Keratinocyte (primary cell): ENCODE measurements at regions not wholly inside any gene's neighbourhood (a gene's known extent, or its start where the extent isn't known, plus 50 kb on each side); places are given as distances from the start of the nearest gene placed in this dataset.

Source experiments
- DNase-seq: peaks from one replicate; pipeline ENCODE4 v3.0.0-alpha.2; 2011; ENCODE audit warnings: low read depth, missing footprints, low spot score
- FAIRE-seq: peaks from 2 replicates; lab custom pipeline; 2011; peaks lifted over from hg19 to GRCh38; lab: Jason Lieb, UNC
- H2AFZ ChIP-seq: 2 replicates; pipeline ENCODE4 v1.6.0; 2012; ENCODE audit warnings: low read length, control low read depth, inconsistent platforms; ENCODE audit not compliant: control insufficient read depth
- H3K27ac ChIP-seq: 2 replicates; pipeline ENCODE4 v1.5.1; 2011; ENCODE audit warnings: low read length; ENCODE audit not compliant: control insufficient read depth, insufficient read depth
- H3K27me3 ChIP-seq: 3 replicates; pipeline ENCODE4 v1.6.0; 2011; ENCODE audit warnings: low read length; ENCODE audit not compliant: control insufficient read depth, insufficient read depth; ENCODE audit errors: extremely low read depth
- H3K36me3 ChIP-seq, 2 experiments: 2 replicates in 1 of 2; 3 replicates in 1 of 2; pipeline ENCODE4 v1.5.1; 2011; ENCODE audit warnings: low read length in 2 of 2, mild to moderate bottlenecking in 1 of 2; ENCODE audit not compliant: control insufficient read depth in 2 of 2, insufficient read depth in 2 of 2; ENCODE audit errors: extremely low read depth in 1 of 2
- H3K4me1 ChIP-seq: 3 replicates; pipeline ENCODE4 v1.5.1; 2011; ENCODE audit warnings: low read length; ENCODE audit not compliant: control insufficient read depth, insufficient read depth; ENCODE audit errors: extremely low read depth
- H3K4me2 ChIP-seq: 3 replicates; pipeline ENCODE4 v1.6.0; 2011; ENCODE audit warnings: low read depth, low read length; ENCODE audit not compliant: control insufficient read depth, insufficient read depth; ENCODE audit errors: extremely low read depth
- H3K4me3 ChIP-seq, 3 experiments: fragments of 200-600 bp in 1 of 3; sonication (generic) in 1 of 3; 2 replicates in 2 of 3; 3 replicates in 1 of 3; pipeline ENCODE4 v1.5.1; 2011 to 2016; ENCODE audit warnings: low read length in 3 of 3, mild to moderate bottlenecking in 3 of 3, control low read depth in 2 of 3, inconsistent platforms in 1 of 3, low read depth in 1 of 3, mixed read lengths in 1 of 3, mixed run types in 1 of 3, moderate library complexity in 1 of 3; ENCODE audit not compliant: control insufficient read depth in 2 of 3, insufficient read depth in 2 of 3; ENCODE audit errors: extremely low read depth in 1 of 3
- H3K79me2 ChIP-seq: 2 replicates; pipeline ENCODE4 v1.6.0; 2012; ENCODE audit warnings: low read length; ENCODE audit not compliant: control insufficient read depth, insufficient read depth
- H3K9ac ChIP-seq: 3 replicates; pipeline ENCODE4 v1.6.0; 2011; ENCODE audit warnings: low read length; ENCODE audit not compliant: control insufficient read depth, insufficient read depth; ENCODE audit errors: extremely low read depth
- H3K9me1 ChIP-seq: 3 replicates; pipeline ENCODE4 v1.6.0; 2011; ENCODE audit warnings: low read length; ENCODE audit not compliant: control insufficient read depth, insufficient read depth; ENCODE audit errors: extremely low read depth
- H3K9me3 ChIP-seq: 2 replicates; pipeline ENCODE4 v1.5.1; 2012; ENCODE audit warnings: low read depth, low read length; ENCODE audit not compliant: control insufficient read depth
- H4K20me1 ChIP-seq: 3 replicates; pipeline ENCODE4 v1.6.0; 2011; ENCODE audit warnings: low read length; ENCODE audit not compliant: control insufficient read depth, insufficient read depth; ENCODE audit errors: extremely low read depth
- EZH2 ChIP-seq: IDR thresholded peaks from one replicate; pipeline ENCODE4 v1.6.1; 2012; ENCODE audit warnings: inconsistent platforms, mild to moderate bottlenecking, low read length, moderate library complexity
- dilution Hi-C: fragments of 300-500 bp; cut with MboI; formaldehyde crosslinking; loops from one replicate; pipeline ENCODE4 v1.7.0; 2020; ENCODE audit warnings: low sequenced_read_pairs; ENCODE audit not compliant: extremely low pct_ligation_motif_present
- TF ChIP-seq, protein P1 (sequence below), 3 experiments: IDR thresholded peaks in 1 of 3; conservative IDR thresholded peaks in 1 of 3; optimal IDR thresholded peaks in 1 of 3; 2 replicates in 2 of 3; 3 replicates in 1 of 3; pipeline versions ENCODE3 to v1.5.1; 2011; ENCODE audit warnings: low read length in 3 of 3, mild to moderate bottlenecking in 3 of 3, moderate library complexity in 2 of 3, control low read depth in 1 of 3, inconsistent platforms in 1 of 3; ENCODE audit not compliant: insufficient read depth in 2 of 3; ENCODE audit errors: extremely low read depth in 1 of 3

DNA sequence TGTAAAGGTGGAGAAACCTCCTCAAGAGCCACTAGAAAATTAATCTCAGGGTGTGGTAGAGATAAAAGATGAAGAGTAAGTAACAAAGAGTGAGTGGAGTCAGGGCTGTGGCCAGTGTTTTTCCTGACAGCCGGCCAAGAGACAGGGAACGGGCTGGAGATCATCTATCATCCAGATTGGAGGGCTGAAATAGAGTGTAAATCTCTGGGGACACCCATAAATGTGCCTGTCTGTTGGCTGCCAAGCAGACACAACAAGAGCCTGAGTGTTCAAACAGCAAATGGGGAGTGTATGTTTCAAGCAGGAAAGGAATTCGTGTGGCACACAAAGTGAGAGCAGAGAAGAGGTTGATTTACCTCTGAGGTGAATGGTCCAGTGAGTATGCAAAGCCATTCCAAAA is 326.4 kb upstream of the KHDRBS2 start:
- Histone ChIP-seq H3K9me3 (no peaks in the 10 kb centered on the region), H3K4me3 (no peak overlapping the region), H3K4me1 (no peaks in the 10 kb centered on the region), H3K4me2 (no peak overlapping the region), H3K9ac (no peak overlapping the region), H3K27me3 (no peaks in the 10 kb centered on the region), H3K9me1 (no peaks in the 10 kb centered on the region), H3K79me2 (no peaks in the 10 kb centered on the region), H2AFZ (no peak overlapping the region), H3K36me3 (no peaks in the 10 kb centered on the region), H3K27ac (no peak overlapping the region), H4K20me1 (no peaks in the 10 kb centered on the region)
- DNase-seq (no peak), FAIRE-seq (no peak)
- dilution Hi-C loops: no loop called here
- no peak for TF ChIP-seq EZH2
- TF ChIP-seq, protein P1, sequence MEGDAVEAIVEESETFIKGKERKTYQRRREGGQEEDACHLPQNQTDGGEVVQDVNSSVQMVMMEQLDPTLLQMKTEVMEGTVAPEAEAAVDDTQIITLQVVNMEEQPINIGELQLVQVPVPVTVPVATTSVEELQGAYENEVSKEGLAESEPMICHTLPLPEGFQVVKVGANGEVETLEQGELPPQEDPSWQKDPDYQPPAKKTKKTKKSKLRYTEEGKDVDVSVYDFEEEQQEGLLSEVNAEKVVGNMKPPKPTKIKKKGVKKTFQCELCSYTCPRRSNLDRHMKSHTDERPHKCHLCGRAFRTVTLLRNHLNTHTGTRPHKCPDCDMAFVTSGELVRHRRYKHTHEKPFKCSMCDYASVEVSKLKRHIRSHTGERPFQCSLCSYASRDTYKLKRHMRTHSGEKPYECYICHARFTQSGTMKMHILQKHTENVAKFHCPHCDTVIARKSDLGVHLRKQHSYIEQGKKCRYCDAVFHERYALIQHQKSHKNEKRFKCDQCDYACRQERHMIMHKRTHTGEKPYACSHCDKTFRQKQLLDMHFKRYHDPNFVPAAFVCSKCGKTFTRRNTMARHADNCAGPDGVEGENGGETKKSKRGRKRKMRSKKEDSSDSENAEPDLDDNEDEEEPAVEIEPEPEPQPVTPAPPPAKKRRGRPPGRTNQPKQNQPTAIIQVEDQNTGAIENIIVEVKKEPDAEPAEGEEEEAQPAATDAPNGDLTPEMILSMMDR (optimal IDR thresholded peaks at IDR 0.05 in 1 of 3, IDR thresholded peaks at IDR 0.05 in 1 of 3, conservative IDR thresholded peaks at IDR 0.05 in 1 of 3; ENCODE audit: extremely low read depth in 1 of 3, insufficient read depth in 2 of 3, low read length in 3 of 3): no peak

DNA sequence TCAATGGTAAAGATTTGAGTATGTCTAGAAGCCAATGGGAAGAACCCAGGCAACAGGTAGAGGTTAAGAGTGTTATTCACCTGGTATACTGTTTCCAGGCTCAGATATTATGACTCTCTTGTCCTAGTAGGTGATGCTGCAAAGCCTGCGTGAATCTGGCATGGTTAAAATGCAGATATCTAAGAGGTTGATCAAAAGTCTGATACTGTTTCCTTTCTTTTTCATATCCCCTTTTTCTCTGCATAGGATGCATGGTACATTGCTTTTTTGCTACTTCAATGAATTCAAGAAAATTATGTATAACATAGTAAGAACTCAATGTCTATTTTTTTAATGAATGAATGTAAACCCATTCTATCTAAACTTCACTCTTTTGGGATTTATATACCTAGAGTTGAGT is 284.3 kb upstream of the KHDRBS2 start:
- Histone ChIP-seq H3K79me2 (no peaks in the 10 kb centered on the region), H3K9me1 (no peaks in the 10 kb centered on the region), H3K36me3 (no peaks in the 10 kb centered on the region), H3K4me2 (no peak overlapping the region), H3K4me1 (no peaks in the 10 kb centered on the region), H3K9me3 (no peaks in the 10 kb centered on the region), H3K27me3 (no peaks in the 10 kb centered on the region), H2AFZ (no peak overlapping the region), H3K27ac (no peak overlapping the region), H3K9ac (no peak overlapping the region), H4K20me1 (no peaks in the 10 kb centered on the region), H3K4me3 (no peak overlapping the region)
- dilution Hi-C loops: no loop called here
- TF ChIP-seq EZH2: no peak
- TF ChIP-seq, protein P1 (optimal IDR thresholded peaks at IDR 0.05 in 1 of 3, IDR thresholded peaks at IDR 0.05 in 1 of 3, conservative IDR thresholded peaks at IDR 0.05 in 1 of 3; ENCODE audit: extremely low read depth in 1 of 3, insufficient read depth in 2 of 3, low read length in 3 of 3): no peak
- no peak for FAIRE-seq
- DNase-seq: no peak
